GM18519 (cell line): ENCODE measurements at regions not wholly inside any gene's neighbourhood (a gene's known extent, or its start where the extent isn't known, plus 50 kb on each side); places are given as distances from the start of the nearest gene placed in this dataset.
A peak's percentile ranks its signal among the peaks of the same experiment; 100 is the strongest.
"Not testable (repeated sequence)": the region's sequence is repeated elsewhere in the genome, so short reads cannot be mapped to it uniquely, and the experiment has no call there.

Source experiments
- ATAC-seq: cut with Tn5 transposase; IDR thresholded peaks from one replicate; pipeline ENCODE4 v1.9.1; 2021; ENCODE audit warnings: mild to moderate bottlenecking, moderate library complexity; ENCODE audit not compliant: unreplicated experiment, low FRiP score

DNA sequence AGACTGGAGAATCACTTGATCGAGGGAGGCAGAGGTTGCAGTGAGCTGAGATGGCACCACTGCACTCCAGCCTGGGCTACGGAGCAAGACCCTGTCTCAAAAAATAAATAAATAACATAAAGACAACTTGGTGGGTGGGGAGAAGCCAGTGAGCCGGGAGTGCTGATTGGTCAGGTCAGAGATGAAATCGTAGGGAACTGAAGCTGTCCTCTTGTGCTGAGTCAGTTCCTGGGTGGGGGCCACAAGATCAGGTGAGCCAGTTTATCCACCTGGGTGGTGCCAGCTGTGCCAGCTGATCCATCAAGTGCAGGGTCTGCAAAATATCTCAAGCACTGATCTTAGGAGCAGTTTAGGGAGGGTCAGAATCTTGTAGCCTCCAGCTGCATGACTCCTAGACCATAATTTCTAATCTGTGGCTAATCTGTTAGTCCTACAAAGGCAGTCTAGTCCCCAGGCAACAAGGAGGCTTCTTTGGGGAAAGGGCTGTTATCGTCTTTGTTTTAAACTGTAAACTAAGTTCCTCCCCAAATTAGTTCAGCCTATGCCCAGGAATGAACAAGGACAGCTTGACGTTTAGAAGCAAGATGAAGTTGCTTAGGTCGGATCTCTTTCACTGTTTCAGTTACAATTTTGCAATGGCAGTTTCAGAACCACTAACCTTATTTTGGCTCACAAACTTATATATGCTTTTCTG is 221.5 kb upstream of the MYLIP start:
- not testable (repeated sequence) for ATAC-seq

DNA sequence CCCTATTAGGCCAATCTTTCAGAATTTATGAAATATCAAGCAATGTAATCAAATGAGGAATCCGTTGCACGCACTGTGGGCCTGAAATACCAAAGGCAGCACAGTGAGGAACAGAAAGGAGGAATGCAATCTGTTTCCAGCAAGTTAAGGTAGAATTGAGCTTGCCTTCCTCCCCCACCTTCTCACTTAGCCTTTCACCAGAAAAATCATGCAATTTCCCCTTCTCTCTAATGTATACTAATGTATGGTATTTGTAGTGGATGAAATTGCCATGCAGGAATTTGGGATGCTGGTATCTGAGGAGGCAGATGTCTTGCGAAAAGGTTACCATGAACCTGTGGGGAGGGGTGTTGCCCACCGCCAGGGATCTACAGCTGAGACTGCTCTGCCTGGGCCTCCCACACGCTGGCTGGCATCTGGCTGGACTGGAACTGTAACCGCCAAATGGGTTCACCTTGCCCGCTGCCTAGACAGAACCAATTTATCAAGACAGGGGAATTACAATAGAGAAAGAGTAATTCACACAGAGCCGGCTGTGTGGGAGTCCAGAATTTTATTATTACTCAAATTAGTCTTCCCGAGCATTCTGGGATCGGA is 222.4 kb upstream of the MYLIP start:
- ATAC-seq: no peak

DNA sequence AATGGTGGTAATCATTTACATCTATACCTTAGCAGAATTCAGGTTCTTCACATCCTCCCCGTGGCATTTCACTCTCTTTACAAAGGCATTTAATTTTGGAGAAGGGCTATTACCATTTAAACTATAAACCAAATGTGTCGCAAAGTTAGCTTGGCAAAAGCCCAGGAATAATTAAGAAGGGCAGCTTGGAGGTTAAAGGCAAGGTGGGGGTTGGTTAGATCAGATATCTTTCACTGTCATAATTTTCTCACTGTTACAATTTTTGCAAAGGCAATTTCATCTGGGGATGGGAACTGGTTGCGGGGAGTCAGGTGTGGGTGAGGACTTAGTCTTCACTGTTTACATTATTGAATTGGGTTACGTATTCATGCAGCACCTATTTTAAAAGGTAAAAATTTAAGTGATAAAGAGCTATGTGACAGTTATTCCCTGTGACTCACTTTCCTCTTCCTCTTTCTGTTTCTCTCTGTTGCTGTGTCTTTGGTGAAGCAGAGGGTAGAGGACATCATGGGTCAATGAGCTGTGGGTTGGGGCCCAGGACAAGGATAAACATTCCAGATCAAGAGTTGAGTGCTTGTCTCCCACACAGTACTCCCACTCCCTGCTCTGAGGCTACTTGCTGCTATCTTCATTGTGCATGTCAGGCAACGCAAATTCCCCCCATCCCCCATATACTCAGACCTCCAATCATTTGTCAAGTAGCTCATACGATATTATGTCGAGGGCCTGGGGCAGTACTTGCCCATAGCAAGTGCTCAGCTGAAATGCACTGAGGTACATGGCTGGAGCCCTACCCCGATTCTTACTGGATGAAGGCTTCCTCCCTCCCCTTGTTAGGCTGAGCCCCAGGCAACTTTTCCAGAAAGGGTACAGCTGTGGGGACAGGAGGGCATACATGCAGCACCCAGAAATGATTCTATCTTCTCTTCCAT is 223.1 kb upstream of the MYLIP start:
- no peak for ATAC-seq

DNA sequence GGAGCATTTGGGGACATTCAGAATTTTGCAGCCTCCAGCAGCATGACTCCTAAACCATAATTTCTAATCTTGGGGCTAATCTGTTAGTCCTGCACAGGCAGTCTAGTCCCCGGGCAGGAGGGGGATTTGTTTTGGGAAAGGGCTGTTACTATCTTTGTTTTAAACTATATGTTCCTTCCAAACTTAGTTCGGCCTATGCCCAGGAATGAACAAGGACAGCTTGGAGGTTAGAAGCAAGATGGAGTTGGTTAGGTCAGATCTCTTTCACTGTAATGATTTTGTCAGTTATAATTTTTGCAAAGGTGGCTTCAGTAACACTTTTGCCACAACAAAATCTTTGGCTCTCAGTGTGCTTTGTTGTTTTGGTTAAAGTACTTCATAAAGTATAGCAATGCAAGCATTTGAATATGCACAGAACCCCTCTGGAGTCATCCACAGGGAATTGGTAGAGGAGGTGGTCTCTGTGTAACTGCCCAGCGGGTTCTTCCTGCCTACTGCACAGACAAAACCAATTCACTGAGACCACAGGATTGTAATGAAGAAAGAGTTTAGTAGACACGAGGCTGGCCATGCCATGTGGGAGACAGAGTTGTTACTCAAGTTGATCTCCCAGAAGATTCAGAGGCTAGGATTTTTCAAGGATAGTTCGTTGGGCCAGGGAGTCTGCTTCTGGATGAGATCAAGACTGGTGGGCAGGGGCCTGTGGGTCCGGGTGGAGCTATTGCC is 224.1 kb upstream of the MYLIP start:
- no peak for ATAC-seq

DNA sequence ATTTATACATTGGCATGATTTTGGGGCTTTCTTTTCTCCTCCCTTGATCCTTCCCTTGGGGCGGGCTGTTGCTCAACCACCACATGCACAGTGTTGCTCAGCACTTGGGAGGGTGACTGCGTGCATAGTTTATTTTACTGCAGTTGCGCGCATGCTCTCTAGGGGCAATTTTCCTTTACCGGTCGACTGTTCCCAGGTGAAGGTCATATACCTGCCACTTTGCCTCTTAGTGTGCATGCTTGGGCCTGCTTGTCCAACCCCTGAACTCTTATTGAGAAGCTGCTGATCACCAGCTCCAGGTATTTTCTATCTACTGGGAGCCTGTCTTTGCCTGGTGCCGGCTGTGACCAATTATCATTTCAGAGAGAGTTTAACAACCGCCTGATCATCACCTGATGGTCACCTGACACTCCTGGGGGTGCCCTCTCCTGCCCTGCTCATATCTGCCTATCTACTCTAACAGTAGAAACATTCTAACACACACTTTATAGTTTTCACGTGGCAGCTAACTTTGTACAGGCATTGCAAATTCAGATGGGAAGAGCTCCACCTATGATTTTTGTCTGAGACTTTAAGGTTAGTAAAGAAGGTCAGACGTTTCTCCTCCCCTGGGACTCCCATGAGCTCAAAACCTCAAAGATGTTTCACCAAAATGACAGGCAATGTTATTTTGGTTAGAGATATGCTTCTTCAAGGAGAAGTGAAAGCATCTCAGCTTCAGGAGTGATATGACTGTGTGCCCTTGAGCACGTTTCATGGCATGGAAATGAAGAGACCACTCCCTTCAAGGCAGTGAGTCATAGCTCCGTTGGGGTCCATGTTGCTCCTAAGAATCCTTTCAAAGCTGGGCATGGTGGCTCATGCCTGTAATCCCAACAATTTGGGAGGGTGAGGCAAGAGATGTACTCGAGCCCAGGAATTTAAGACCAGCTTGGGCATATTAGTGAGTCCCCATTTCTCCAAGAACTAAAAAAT is 227.5 kb upstream of the MYLIP start:
- ATAC-seq: peak; percentile 80

DNA sequence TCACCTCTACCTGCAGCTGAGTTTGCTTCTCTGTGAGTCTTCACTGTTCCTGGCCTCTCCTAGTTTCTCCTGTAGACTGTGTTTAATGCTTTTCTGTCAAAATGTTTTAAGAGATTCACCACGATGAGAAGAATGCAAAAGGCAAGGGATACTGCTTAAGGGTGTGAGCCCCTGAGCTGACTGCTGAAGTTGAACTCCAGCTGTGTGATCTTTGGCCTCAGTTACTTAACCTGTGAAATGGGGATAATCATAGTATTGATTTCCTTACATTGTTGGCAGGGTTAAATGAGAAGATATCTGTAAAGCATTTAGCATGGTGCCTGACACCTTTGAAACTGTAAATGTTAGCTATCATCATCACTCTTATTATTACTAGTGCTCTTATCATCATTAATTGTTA is 230.2 kb upstream of the MYLIP start:
- ATAC-seq: no peak

DNA sequence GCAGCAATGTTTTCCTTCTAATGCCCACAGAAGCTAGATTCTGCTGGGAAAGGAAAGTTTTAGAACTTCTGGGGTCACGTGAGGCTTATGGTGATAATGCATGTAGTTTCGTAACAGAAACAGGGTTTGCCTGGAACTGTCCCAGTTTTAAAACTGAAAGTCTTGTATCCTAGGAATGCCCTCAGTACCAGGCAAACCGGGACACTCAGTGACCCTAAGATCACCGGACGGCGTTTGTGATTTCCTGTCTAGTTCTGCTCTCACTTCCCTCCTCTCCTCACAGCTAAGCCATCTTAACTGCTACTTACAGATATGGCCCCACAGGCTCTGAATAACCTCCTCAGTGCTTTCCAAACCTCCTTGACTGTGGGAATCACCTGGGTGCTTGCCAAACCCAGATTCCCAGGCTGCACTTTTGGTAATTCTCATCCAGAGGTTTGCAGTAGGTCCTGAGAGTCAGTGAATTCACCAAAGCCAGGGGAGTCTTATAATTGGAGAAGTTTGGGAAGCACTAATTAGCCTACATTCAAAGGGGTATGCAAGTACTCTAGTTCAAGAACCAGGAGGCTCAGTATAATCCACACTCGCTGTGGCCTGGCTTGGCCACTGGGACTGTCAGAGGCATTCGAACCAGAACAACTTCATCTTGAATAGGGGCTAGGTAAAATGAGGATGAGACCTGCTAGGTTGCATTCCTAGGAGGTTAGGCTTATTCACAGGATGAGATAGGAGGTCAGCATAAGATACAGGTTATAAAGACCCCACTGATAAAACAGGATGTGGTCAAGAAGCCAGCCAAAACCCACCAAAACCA is 231.6 kb upstream of the MYLIP start:
- ATAC-seq: no peak

DNA sequence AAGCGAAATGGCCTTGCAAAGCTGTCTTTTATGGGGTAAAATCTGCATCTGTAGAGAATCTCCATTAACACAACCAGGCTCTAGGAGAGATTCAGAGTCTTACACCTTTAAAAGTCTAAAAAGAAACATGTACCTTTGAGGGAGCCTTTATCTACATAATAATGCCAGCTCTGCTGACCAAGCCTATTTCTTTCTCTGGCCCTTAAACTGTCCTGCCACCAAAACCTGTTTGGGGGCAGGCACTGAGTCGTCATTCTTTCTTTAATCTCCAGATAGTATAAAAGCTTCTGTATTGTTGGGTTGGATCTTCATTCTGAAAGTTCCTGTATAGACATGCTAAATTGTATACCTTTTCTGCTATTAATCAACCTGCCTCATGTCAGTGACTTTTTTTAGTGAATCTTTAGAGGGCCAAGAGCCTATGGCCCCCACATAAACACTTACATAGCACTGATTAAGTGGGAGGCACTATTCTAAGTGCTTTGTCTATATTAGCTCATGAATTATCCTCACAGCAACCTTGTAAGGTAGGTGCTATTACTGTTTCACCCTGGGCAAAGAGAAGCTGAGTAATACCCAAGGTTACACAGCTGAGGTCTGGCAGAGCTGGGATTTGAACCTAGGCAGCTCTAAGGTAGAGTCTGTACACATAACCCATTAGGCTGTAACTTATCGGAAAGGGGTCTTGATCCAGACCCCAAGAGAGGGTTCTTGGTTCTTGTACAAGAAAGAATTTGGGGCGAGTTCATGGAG is 232.3 kb upstream of the DTNBP1 start:
- no peak for ATAC-seq

DNA sequence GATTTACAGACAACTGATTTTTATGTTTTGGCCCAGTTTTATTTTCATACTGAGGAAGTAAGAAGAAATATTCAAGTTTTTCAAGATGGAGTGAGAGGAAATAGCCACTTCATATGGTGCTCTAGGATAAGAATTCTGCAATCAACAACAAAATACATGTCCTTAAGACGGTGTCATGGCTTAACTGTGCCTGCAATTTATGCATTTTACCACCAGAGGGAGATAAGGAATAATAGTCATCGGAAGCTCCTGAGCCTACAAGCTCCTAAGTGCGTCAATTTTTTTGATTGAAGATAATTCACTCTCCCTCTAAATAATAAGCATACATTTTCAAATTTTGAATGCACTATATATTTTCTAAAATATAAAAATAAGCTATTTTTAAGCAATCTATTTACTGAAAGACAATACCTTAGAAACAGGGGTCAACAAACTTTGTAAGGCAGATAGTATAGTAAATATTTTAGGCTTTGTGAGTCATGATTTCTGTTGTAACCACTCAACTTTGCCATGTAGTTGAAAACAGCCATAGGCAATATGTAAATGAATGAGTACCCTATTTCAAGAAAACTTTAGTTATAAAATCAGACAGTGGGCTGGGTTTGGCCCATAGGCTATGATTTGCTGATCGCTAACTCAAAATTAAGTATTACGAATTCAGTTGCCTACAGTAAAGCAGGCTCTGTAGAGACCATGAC is 230.9 kb upstream of the DTNBP1 start:
- ATAC-seq: no peak

DNA sequence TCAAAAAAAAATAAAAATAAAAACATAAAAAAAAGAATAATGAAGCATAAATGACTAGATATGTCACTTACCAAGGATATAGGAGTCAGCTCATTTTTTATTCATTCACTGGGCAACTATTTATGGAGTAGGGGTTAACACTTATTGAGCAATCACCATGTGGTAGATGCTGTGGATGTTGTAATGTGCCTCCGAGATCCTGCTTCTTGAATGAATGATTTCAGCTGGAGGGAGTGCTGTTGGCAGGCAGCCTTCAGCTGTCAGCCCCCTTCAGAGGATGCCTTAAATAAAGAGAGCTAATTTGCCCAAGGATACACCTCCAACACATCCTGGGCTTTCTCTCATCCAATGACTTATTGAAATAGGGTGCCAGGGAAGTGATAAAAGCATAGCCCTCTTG is 229.5 kb upstream of the DTNBP1 start:
- ATAC-seq: no peak

DNA sequence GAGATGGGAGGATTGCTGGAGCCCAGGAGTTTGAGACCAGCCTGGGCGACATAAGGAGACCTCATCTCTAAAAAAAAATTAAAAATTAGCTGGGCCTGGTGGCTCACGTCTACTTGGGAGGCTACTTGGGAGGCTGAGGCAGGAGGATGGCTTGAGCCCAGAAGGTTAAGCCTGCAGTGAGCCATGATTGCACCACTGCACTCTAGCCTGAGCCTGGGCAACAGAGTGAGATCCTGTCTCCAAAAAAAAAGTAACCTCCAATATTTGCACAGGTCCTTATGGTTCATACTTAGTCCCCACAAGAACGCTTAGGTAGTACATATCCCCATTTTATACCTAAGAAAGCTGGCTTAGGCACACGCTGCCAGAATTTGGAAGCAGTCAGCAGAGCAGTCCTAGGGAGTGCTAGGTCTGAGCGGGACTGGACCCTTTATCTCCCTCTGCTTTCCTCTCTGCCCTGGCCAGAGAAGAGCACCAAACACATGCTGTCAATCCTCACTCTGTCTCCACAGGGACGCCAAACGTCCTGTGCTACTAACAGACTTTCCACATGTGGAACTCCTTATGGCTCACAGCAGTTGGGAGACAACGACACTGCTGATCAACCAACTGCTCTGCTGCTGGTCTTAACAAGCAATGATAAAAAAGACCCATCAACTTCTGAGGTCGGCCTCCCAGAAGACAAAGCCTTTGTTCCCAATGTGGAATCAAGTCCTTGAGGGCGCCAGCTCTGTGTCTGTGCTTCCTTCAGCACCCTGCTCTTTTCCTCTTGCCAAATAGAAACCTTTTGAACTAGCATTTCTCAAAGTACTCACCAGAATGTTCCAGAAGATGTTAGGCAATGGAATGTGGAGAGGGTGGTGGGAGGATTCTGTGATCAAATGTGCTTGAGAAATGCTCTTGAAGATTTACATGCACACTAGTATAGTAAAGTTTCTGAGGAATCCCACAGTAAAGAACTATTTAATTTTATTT is 226.3 kb upstream of the DTNBP1 start:
- no peak for ATAC-seq

DNA sequence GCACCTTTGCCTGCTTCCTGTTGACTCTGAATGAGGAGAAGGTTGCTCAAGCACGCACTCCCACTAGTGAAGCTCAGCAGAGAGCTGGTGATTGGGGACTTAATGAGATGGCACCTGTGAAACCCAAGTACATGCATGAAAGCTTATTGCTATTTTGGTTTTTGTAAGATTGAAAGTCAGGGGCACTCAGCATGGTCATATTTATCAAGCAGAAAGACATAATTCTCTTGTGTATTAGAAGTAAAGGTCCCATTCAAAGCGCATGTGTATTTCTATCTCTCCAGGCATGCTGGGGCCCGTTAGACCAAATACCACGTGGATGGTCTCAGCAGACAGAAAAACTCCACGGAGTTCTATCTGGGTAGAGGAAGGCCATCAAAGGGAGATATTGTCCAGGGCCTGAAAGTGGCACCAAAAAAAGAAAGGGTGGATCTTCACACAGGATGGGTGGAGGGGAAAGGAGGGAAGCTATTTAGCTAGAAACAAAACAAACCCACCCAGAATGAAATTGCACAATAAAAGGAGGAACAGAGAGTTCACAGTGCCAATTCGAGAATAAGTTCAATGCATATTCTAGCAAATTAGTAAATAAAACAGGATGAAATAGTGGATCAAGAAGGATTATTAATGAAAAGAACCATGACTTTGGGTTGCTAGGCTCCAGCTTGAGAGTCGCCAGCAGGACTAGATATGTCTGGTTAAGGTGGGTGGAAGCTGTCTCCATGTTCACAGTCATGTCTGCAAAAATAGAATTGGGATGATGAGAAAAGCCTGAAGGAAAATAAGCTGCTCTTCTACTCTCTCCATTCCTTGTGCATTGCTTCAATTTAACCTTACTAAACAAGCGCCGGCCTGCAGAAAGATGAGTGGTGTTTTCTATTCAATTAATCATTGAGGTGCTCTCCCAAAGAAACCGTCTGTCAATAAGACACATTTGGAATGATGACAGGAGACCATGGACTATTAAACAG is 224.9 kb upstream of the DTNBP1 start:
- no peak for ATAC-seq

DNA sequence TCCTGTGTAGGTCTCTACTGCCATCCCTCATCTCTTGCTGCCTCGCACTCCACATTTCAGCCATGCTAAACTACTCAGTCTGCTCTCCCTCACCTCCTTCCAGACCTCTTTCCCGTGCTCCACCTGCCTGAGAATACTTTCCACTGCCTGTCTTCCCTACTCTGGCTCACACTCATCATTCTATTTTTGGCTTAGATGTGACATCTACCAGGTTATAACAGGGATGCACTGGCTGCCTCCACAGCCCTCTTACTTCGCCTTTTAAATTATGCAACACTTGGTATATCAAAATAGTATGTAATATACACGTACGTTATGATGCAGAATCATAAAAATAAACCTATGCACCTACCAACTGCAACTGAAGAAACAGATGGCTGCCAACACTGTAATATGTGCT is 222.8 kb upstream of the DTNBP1 start:
- ATAC-seq: no peak

DNA sequence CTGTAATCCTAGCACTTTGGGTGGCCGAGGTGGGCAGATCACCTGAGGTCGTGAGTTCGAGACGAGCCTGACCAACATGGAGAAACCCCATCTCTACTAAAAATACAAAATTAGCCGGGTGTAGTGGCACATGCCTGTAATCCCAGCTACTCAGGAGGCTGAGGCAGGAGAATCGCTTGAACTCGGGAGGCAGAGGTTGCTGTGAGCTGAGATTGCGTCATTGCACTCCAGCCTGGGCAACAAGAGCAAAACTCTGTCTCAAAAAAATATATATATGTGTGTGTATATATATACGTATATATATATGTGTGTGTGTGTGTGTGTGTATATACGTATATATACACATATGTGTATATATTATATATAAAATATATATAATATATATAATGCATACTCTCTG is 220.8 kb upstream of the DTNBP1 start:
- ATAC-seq: not testable (repeated sequence)

DNA sequence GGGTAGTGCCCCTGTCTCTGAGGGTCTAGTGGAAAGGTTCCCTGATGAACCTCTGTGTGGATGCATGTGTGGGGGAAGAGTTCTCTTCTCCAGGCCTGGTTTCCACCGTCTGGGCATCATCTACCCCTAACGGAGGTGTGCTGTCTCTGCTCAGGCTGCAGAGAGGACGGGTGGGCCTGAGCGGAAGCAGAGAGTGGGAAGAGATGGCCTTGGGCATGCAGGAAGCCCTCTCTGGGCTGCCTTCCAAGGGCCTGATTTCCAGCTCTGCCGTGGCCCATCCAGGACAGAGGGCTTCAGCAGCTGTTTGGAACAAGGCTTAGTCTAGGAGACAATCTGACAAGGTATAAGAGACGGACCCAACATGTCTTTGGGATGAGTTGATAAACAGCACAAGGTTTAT is 220.1 kb upstream of the DTNBP1 start:
- ATAC-seq: no peak
